Adrenal gland (tissue), 9 donors: ENCODE measurements at regions not wholly inside any gene's neighbourhood (a gene's known extent, or its start where the extent isn't known, plus 50 kb on each side); places are given as distances from the start of the nearest gene placed in this dataset.

Experiments
- DNase-seq, 7 donors: peaks; one replicate each; pipeline ENCODE4 v3.0.0-alpha.2; 2019 to 2020
- H3K27ac ChIP-seq, 5 donors: fragments of 200-600 bp; sonication (generic) in 4 of 5; 1 replicate in 3 of 5; 2 replicates in 2 of 5; pipeline versions ENCODE4 v1.5.1 to v1.8.0; 2016 to 2020; ENCODE audit warnings: mild to moderate bottlenecking in 1 of 5
- H3K27me3 ChIP-seq: fragments of 200-600 bp; 2 replicates; pipeline ENCODE4 v1.8.0; 2021
- H3K36me3 ChIP-seq, 2 donors: fragments of 200-600 bp; replicated peaks in 1 of 2; 1 replicate in 1 of 2; 2 replicates in 1 of 2; pipeline versions ENCODE4 v1.5.1 to v1.8.0; 2018 to 2022
- H3K4me1 ChIP-seq, 2 donors: fragments of 200-600 bp; replicated peaks in 1 of 2; 1 replicate in 1 of 2; 2 replicates in 1 of 2; pipeline versions ENCODE4 v1.5.1 to v1.8.0; 2018 to 2021
- H3K4me3 ChIP-seq, 4 donors: fragments of 200-600 bp; sonication (generic) in 3 of 4; one replicate each; pipeline ENCODE4 v1.5.1; 2016 to 2018
- H3K9me3 ChIP-seq, 3 donors: fragments of 200-600 bp; sonication (generic) in 1 of 3; replicated peaks in 1 of 3; 1 replicate in 2 of 3; 2 replicates in 1 of 3; pipeline versions ENCODE4 v1.5.1 to v1.8.0; 2016 to 2021
- POLR2A ChIP-seq, 2 donors: fragments of 450-650 bp; IDR thresholded peaks; one replicate each; pipeline ENCODE4 v1.6.1; 2017; ENCODE audit warnings: antibody characterized with exemption in 2 of 2, mild to moderate bottlenecking in 2 of 2, moderate library complexity in 1 of 2
- WGBS, 4 donors: extraction: QIAGEN DNeasy Blood & Tissue Kit in 2 of 4; methylation state at CpG; one replicate each; pipeline versions ENCODE4 v1.1.5 to v1.1.7; 2013 to 2017; 5-methylcytosine and 5-hydroxymethylcytosine counted together
- intact Hi-C, 2 donors: fragments of 100-400 bp; cut with DNase I; formaldehyde crosslinking; loops; one replicate each; pipeline versions ENCODE4 v1.14.1 to v1.15.0; 2022 to 2023
- TF ChIP-seq, protein P1 (sequence below), 6 experiments: fragments of 450-650 bp in 4 of 6; fragments of 200-600 bp in 2 of 6; sonication (generic) in 1 of 6; IDR thresholded peaks; 1 replicate in 5 of 6; 2 replicates in 1 of 6; pipeline versions ENCODE4 v1.5.1 to v1.8.0; 2016 to 2021; ENCODE audit warnings: antibody characterized with exemption in 6 of 6, mild to moderate bottlenecking in 2 of 6, moderate library complexity in 1 of 6
- donor health status: healthy with polysubstance abuse.
- donor health status: Bipolar disorder and iron deficiency.
- donor health status: DM: yes; HTN: yes; CAD: no.
- donor health status: DM: no; HTN: no; CAD: no.
- donor health status: DM: no; HTN: no; CAD: no.

DNA sequence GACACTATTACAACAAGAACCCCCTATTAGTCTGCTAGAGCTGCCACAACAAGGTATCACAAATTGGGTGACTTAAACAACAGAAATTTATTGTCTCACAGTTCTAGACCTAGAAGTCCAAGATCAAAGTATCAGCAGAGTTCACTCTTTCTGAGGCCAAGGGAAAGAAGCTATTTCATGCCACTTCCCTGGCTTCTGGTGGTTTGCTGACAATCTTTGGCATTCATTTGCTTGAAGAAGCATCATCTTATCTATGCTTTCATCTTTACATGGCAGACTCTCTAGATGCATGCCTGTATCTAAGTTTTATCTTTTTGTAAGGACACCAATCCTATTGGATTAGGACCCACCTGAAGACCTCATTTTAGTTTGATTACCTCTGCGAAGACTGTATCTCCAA is 296.8 kb upstream of the MARCKS start:
- intact Hi-C loops = no loop called here

DNA sequence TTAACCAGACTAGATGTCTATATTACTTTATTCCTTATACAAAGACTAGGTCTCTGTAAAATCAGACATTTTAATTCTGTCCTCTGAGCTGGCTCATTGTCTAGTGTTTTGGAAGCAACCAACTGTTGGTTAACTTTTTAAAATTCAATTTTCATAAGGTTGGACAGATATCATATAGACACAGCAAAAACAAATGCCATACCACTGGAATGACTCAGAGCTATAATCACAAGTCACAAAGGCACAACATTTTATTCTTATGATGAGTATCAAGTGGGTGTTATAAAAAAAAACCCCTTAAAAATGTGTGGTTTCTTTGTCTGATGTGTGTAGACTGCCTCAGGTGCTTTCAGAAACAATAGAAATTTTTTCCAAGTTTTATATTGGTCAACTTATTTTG is 296.2 kb upstream of the MARCKS start:
- no peak overlapping the region for H3K4me3 ChIP-seq
- intact Hi-C loops = no loop called here
- no peaks in the 10 kb centered on the region for H3K27me3 ChIP-seq
- no peaks in the 10 kb centered on the region for H3K9me3 ChIP-seq
- H3K36me3 ChIP-seq = no peaks in the 10 kb centered on the region
- no peak for TF ChIP-seq POLR2A (IDR thresholded peaks at IDR 0.05)
- TF ChIP-seq, protein P1, sequence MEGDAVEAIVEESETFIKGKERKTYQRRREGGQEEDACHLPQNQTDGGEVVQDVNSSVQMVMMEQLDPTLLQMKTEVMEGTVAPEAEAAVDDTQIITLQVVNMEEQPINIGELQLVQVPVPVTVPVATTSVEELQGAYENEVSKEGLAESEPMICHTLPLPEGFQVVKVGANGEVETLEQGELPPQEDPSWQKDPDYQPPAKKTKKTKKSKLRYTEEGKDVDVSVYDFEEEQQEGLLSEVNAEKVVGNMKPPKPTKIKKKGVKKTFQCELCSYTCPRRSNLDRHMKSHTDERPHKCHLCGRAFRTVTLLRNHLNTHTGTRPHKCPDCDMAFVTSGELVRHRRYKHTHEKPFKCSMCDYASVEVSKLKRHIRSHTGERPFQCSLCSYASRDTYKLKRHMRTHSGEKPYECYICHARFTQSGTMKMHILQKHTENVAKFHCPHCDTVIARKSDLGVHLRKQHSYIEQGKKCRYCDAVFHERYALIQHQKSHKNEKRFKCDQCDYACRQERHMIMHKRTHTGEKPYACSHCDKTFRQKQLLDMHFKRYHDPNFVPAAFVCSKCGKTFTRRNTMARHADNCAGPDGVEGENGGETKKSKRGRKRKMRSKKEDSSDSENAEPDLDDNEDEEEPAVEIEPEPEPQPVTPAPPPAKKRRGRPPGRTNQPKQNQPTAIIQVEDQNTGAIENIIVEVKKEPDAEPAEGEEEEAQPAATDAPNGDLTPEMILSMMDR (IDR thresholded peaks at IDR 0.05) = no peak
- H3K27ac ChIP-seq = no peak overlapping the region
- DNase-seq = no peak
- peaks cover 0 to 4% of the 10 kb centered on the region in 2 donors for H3K4me1 ChIP-seq

More for the DNA sequence above, 296.8 kb upstream of the MARCKS start:
- Histone ChIP-seq H3K36me3 (no peaks in the 10 kb centered on the region), H3K9me3 (no peaks in the 10 kb centered on the region), H3K4me3 (no peak overlapping the region), H3K27ac (no peak overlapping the region), H3K4me1 (peaks cover 0 to 4% of the 10 kb centered on the region in 2 donors), H3K27me3 (no peaks in the 10 kb centered on the region)
- TF ChIP-seq POLR2A (IDR thresholded peaks at IDR 0.05) = no peak
- 90 to 100% (median 93%) methylated on average over 1 of the region's 1 CpG for WGBS, 4 donors
- DNase-seq = no peak

DNA sequence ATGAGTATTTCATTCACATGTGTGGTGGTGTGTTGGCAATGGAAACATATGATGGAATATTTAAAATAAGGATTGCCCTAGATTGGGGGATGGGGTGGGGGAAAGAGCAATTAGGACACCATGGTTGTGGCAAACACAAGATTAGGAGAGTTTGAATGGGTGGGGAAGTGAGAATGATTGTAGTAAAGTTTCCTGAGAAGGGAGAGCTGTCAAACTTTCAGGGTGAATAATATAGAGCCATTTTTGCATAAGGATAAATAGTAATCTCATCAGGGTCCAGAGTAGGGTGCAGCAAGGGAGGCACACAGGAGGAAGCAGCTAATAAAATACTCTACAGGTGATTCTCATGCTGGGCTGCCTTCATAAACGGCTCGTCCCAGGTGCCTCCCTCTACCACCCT is 294.9 kb upstream of the MARCKS start:
- TF ChIP-seq POLR2A (IDR thresholded peaks at IDR 0.05) = no peak
- TF ChIP-seq, protein P1 (IDR thresholded peaks at IDR 0.05) = no peak
- intact Hi-C loops = no loop called here
- 75 to 94% (median 88%) methylated on average over 2 of the region's 2 CpGs for WGBS, 4 donors
- Histone ChIP-seq H3K4me3 (no peak overlapping the region), H3K9me3 (no peaks in the 10 kb centered on the region), H3K27ac (no peak overlapping the region), H3K36me3 (no peaks in the 10 kb centered on the region), H3K27me3 (no peaks in the 10 kb centered on the region), H3K4me1 (peaks cover 0 to 4% of the 10 kb centered on the region in 2 donors)
- no peak for DNase-seq

DNA sequence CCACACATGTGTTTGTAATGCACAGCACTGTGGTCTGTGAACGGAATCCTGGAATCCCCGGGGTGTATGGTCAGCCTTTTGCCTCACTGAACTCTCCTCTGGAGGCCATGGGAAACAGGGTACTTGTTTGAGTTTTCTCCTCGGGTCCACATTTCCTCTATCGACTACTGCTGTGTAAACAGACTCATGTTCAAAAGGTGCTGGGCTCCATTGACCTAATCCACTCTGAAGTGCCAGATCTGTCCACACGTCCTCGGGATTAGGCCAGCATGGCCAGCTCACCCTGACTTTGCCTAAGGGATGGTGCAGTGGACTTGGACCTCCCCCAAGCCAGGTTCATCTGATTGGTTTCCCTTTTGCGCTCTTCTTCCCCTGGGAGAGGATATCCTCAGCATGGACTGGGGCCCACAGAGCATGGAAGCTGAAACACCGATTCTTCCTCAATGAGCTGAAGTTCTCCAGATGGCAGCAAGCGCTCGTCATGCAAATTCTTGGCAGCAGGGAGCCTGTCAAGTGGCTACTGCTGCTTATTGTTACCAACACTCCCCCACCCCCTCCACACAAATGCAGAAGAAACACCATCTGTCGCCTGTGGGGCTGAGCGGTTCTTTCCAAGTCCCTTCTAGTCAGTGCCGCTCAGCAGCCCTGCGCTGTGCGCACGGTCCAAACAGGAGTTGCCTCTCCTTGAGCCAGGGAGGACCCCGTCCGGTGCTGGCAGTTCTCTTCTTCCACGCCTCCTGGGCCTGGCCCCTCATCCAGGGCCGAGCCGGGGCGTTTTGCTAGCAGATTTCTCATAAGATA is 292.6 kb upstream of the MARCKS start:
- peak; percentile 37 to 85 (median 52) for DNase-seq
- peak overlapping the region in 2 of 5 donors; percentile 45 to 51 for H3K27ac ChIP-seq
- peak overlapping the region in 1 of 4 donors; percentile 29 for H3K4me3 ChIP-seq
- H3K27me3 ChIP-seq = no peaks in the 10 kb centered on the region
- TF ChIP-seq POLR2A (IDR thresholded peaks at IDR 0.05) = no peak
- TF ChIP-seq, protein P1 (IDR thresholded peaks at IDR 0.05) = peak in 2 of 6 experiments; percentile 17 to 28
- no peaks in the 10 kb centered on the region for H3K4me1 ChIP-seq
- WGBS, 4 donors = 43 to 48% (median 45%) methylated on average over 16 to 22 of the region's 22 CpGs
- H3K9me3 ChIP-seq = no peaks in the 10 kb centered on the region
- no peaks in the 10 kb centered on the region for H3K36me3 ChIP-seq
- intact Hi-C loops = no loop called here

DNA sequence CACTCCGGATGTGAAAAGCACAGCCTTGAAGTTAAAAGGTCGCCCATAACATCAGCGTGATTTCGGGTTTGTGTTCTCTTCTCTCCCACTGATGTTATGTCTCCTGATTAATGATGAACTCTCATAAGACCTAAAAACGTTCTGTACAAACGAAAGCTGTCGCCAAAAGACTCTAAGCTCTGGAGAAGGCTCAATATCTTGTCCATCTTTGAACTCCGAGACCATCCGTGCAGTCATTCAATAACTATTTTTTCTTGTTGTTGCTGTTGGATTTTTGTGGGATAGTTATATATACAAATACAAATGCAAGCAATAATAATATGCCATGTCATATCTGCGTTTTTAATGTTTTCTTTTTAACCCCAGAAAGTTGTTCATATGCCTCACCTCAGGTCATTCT is 291.8 kb upstream of the MARCKS start:
- 47 to 52% (median 49%) methylated on average over 10 of the region's 10 CpGs for WGBS, 4 donors
- intact Hi-C loops = no loop called here

More for the DNA sequence above, 291.8 kb upstream of the MARCKS start:
- Histone ChIP-seq H3K36me3 (no peaks in the 10 kb centered on the region), H3K27me3 (no peaks in the 10 kb centered on the region), H3K9me3 (no peaks in the 10 kb centered on the region), H3K4me1 (no peaks in the 10 kb centered on the region), H3K4me3 (no peak overlapping the region), H3K27ac (peak overlapping the region in 2 of 5 donors; percentile 45 to 51)
- DNase-seq = no peak
- no peak for TF ChIP-seq POLR2A (IDR thresholded peaks at IDR 0.05)
- TF ChIP-seq, protein P1 (IDR thresholded peaks at IDR 0.05) = no peak
